ENCODE measurements at regions not wholly inside any gene's neighbourhood (a gene's known extent, or its start where the extent isn't known, plus 50 kb on each side); places are given as distances from the start of the nearest gene placed in this dataset.

DNA sequence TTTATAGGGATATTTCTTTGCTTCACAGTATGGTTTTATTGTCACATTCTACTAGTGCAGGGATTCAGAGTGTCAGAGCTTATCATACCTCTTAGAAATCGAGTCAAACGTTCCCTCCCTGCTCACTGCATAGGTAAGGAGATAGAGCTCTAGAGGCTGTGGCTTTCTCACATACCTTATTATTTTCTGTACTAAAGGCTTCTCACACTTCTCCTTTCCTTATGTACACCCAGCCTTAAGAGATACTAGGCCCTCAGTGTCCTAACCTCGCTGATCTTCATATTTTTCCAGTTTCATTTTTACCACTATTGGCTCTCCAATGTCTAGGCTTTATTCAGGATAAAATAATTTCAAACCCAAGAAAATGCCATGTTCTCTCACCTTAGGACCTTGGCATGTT is 297.3 kb upstream of the RIOK2 start:
- Histone ChIP-seq H3K27ac (replicated peaks) (no peak overlapping the region), H3K27me3 (ENCODE audit: insufficient read depth, poor library complexity, severe bottlenecking) (no peaks in the 10 kb centered on the region), H3K4me3 (replicated peaks; ENCODE audit: insufficient read depth, low read length) (no peak overlapping the region)
- DNase-seq (ENCODE audit: low read depth in 1 of 2, low spot score in 1 of 2): no peak
- TF ChIP-seq GABPA (IDR thresholded peaks at IDR 0.05; ENCODE audit: low read depth) (no peak), POLR2AphosphoS5 (IDR thresholded peaks at IDR 0.05; ENCODE audit: low read depth) (no peak), SPI1 (IDR thresholded peaks at IDR 0.05; ENCODE audit: borderline replicate concordance, low read depth) (no peak)
- TF ChIP-seq, protein P1, sequence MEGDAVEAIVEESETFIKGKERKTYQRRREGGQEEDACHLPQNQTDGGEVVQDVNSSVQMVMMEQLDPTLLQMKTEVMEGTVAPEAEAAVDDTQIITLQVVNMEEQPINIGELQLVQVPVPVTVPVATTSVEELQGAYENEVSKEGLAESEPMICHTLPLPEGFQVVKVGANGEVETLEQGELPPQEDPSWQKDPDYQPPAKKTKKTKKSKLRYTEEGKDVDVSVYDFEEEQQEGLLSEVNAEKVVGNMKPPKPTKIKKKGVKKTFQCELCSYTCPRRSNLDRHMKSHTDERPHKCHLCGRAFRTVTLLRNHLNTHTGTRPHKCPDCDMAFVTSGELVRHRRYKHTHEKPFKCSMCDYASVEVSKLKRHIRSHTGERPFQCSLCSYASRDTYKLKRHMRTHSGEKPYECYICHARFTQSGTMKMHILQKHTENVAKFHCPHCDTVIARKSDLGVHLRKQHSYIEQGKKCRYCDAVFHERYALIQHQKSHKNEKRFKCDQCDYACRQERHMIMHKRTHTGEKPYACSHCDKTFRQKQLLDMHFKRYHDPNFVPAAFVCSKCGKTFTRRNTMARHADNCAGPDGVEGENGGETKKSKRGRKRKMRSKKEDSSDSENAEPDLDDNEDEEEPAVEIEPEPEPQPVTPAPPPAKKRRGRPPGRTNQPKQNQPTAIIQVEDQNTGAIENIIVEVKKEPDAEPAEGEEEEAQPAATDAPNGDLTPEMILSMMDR (IDR thresholded peaks at IDR 0.05; ENCODE audit: insufficient read depth, low read length): no peak
- TF ChIP-seq, protein P2, sequence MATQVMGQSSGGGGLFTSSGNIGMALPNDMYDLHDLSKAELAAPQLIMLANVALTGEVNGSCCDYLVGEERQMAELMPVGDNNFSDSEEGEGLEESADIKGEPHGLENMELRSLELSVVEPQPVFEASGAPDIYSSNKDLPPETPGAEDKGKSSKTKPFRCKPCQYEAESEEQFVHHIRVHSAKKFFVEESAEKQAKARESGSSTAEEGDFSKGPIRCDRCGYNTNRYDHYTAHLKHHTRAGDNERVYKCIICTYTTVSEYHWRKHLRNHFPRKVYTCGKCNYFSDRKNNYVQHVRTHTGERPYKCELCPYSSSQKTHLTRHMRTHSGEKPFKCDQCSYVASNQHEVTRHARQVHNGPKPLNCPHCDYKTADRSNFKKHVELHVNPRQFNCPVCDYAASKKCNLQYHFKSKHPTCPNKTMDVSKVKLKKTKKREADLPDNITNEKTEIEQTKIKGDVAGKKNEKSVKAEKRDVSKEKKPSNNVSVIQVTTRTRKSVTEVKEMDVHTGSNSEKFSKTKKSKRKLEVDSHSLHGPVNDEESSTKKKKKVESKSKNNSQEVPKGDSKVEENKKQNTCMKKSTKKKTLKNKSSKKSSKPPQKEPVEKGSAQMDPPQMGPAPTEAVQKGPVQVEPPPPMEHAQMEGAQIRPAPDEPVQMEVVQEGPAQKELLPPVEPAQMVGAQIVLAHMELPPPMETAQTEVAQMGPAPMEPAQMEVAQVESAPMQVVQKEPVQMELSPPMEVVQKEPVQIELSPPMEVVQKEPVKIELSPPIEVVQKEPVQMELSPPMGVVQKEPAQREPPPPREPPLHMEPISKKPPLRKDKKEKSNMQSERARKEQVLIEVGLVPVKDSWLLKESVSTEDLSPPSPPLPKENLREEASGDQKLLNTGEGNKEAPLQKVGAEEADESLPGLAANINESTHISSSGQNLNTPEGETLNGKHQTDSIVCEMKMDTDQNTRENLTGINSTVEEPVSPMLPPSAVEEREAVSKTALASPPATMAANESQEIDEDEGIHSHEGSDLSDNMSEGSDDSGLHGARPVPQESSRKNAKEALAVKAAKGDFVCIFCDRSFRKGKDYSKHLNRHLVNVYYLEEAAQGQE (IDR thresholded peaks at IDR 0.05; ENCODE audit: insufficient replicate concordance, low read depth): no peak

DNA sequence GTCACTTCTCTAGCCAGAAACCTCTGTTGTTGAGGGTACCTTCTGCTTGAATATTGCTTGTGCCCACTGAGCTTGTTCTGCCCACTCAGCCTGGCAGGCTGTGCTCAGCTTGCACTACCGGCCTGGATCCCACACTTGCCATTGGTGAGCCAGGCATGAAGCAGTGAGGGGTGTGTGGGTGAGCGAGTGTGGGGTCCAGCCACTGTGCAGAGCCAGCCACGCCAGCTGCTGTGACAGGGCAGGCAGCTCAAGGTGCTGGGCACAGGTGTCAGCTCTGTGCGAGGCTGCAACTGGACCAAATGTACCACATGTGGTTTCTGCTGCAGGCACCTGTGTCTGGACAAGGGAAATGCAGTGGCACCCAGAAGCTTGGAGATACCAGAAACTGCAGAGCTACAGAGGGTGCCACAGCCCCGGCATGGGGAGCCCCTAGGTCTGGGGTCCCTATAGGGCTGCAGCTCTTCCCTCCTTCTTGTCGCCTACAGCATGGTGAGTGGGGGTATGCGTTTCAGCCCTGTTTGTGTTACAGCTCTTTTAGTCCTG is 305.1 kb upstream of the RIOK2 start:
- Histone ChIP-seq H3K4me3 (replicated peaks; ENCODE audit: insufficient read depth, low read length) (no peak overlapping the region), H3K27me3 (ENCODE audit: insufficient read depth, poor library complexity, severe bottlenecking) (no peaks in the 10 kb centered on the region), H3K27ac (replicated peaks) (no peak overlapping the region)
- no peak for DNase-seq (ENCODE audit: low read depth in 1 of 2, low spot score in 1 of 2)
- TF ChIP-seq POLR2AphosphoS5 (IDR thresholded peaks at IDR 0.05; ENCODE audit: low read depth) (no peak), SPI1 (IDR thresholded peaks at IDR 0.05; ENCODE audit: borderline replicate concordance, low read depth) (no peak), GABPA (IDR thresholded peaks at IDR 0.05; ENCODE audit: low read depth) (no peak)
- TF ChIP-seq, protein P2 (IDR thresholded peaks at IDR 0.05; ENCODE audit: insufficient replicate concordance, low read depth): no peak
- TF ChIP-seq, protein P1 (IDR thresholded peaks at IDR 0.05; ENCODE audit: insufficient read depth, low read length): no peak

DNA sequence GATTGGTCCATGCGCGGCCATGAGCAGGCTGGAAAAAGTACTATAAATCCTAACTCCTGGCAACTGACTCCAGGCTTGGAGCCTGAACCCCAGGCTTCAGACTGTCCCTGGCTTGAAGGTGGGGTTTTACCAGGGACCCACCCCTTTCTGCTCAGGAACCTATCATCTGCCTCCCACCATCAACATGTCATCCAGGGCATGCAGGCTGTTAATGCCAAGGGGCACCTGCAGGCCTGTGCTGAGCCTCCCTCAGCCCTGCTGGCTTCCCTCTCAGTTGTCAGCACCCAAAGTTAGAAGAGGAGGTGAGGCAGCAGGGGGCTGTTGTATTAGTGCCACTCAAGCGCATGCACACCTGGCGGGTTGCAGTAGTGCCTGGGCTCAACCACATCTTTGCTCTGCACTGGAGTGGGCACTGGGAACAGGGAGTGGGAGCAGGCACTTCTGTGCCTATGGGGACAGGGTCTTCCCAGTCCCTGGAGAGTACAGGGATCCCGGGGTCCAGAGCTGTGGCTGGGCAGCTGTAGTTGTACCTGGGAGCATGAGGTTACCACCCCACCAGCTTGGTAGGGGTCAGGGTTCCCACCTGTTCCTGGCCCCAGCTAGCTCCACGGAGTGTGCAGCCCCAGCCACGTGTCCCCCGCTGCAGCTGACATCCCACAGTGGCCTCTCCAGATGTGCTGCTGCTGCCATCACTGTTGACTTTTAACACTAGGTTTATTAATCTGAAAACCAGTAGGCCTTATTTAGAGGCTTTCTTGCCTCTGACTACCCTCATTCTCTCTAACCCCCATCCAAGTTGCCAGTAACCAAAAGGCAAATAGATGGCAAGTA is 306.2 kb upstream of the RIOK2 start:
- no peak for TF ChIP-seq GABPA (IDR thresholded peaks at IDR 0.05; ENCODE audit: low read depth)
- no peak for TF ChIP-seq POLR2AphosphoS5 (IDR thresholded peaks at IDR 0.05; ENCODE audit: low read depth)
- TF ChIP-seq, protein P2 (IDR thresholded peaks at IDR 0.05; ENCODE audit: insufficient replicate concordance, low read depth): no peak
- no peak for TF ChIP-seq SPI1 (IDR thresholded peaks at IDR 0.05; ENCODE audit: borderline replicate concordance, low read depth)
- TF ChIP-seq, protein P1 (IDR thresholded peaks at IDR 0.05; ENCODE audit: insufficient read depth, low read length): no peak
- DNase-seq (ENCODE audit: low read depth in 1 of 2, low spot score in 1 of 2): no peak
- H3K27ac ChIP-seq (replicated peaks): no peak overlapping the region

More for the DNA sequence above, 306.2 kb upstream of the RIOK2 start:
- no peak overlapping the region for H3K4me3 ChIP-seq (replicated peaks; ENCODE audit: insufficient read depth, low read length)
- H3K27me3 ChIP-seq (ENCODE audit: insufficient read depth, poor library complexity, severe bottlenecking): no peaks in the 10 kb centered on the region
